Stomach (tissue), 8 donors: ENCODE measurements at regions not wholly inside any gene's neighbourhood (a gene's known extent, or its start where the extent isn't known, plus 50 kb on each side); places are given as distances from the start of the nearest gene placed in this dataset.

Experiments
- DNase-seq, 2 donors: peaks; one replicate each; pipeline versions ENCODE4 v3.0.0 to v3.0.0-alpha.2; 2013 to 2019
- H3K27ac ChIP-seq, 5 donors: fragments of 200-600 bp in 4 of 5; sonication (generic) in 4 of 5; one replicate each; pipeline ENCODE4 v1.5.1; 2013 to 2019; ENCODE audit warnings: mild to moderate bottlenecking in 1 of 5, moderate library complexity in 1 of 5
- H3K27me3 ChIP-seq, 3 donors: fragments of 200-600 bp; sonication (generic); one replicate each; pipeline ENCODE4 v1.5.1; 2017 to 2019; ENCODE audit warnings: mixed run types in 1 of 3
- H3K36me3 ChIP-seq, 4 donors: fragments of 200-600 bp; sonication (generic); 1 replicate in 3 of 4; 2 replicates in 1 of 4; pipeline ENCODE4 v1.5.1; 2016 to 2019
- H3K4me1 ChIP-seq, 4 donors: fragments of 200-600 bp; sonication (generic); one replicate each; pipeline ENCODE4 v1.5.1; 2016 to 2019
- H3K4me3 ChIP-seq, 4 donors: fragments of 200-600 bp; sonication (generic) in 3 of 4; one replicate each; pipeline ENCODE4 v1.5.1; 2016 to 2019; ENCODE audit warnings: mild to moderate bottlenecking in 1 of 4
- H3K9me3 ChIP-seq, 4 donors: fragments of 200-600 bp; sonication (generic); one replicate each; pipeline ENCODE4 v1.5.1; 2016 to 2019
- CTCF ChIP-seq, 7 experiments: fragments of 450-650 bp in 4 of 7; fragments of 200-600 bp in 3 of 7; sonication (generic) in 3 of 7; IDR thresholded peaks; one replicate each; pipeline ENCODE4 v1.5.1; 2016 to 2019; ENCODE audit warnings: antibody characterized with exemption in 7 of 7, control low read depth in 2 of 7, mild to moderate bottlenecking in 1 of 7
- EP300 ChIP-seq: sonication (generic); formaldehyde crosslinking; IDR thresholded peaks from one replicate; pipeline ENCODE4 v1.6.1; 2017; ENCODE audit warnings: antibody characterized with exemption
- POLR2A ChIP-seq, 4 donors: fragments of 450-650 bp; IDR thresholded peaks; one replicate each; pipeline ENCODE4 v1.6.1; 2016; ENCODE audit warnings: antibody characterized with exemption in 4 of 4, control low read depth in 2 of 4, mild to moderate bottlenecking in 1 of 4, moderate library complexity in 1 of 4
- POLR2AphosphoS5 ChIP-seq, 3 donors: sonication (generic); formaldehyde crosslinking; IDR thresholded peaks; one replicate each; pipeline ENCODE4 v1.6.1; 2016; ENCODE audit warnings: antibody characterized with exemption in 3 of 3
- WGBS, 5 donors: extraction: QIAGEN DNeasy Blood & Tissue Kit in 3 of 5; methylation state at CpG; one replicate each; pipeline versions ENCODE4 v1.1.5 to v1.1.7; 2013 to 2018; 5-methylcytosine and 5-hydroxymethylcytosine counted together
- intact Hi-C: fragments of 100-400 bp; cut with DNase I; formaldehyde crosslinking; loops from one replicate; pipeline ENCODE4 v1.15.1; 2023; ENCODE audit warnings: low total_unique reads
- donor health status: healthy with polysubstance abuse.
- donor health status: Bipolar disorder and iron deficiency.
- donor health status: healthy.

GRCh38 chr11:28526406-28526751 is 418.2 kb downstream of the METTL15 start:
- DNase-seq, result no peak
- Histone ChIP-seq H3K27ac (no peak overlapping the region), H3K4me1 (no peaks in the 10 kb centered on the region), H3K36me3 (no peaks in the 10 kb centered on the region), H3K4me3 (no peak overlapping the region), H3K9me3 (peaks cover 4 to 28% (median 18%) of the 10 kb centered on the region in 4 donors), H3K27me3 (no peaks in the 10 kb centered on the region)
- TF ChIP-seq EP300 (no peak), CTCF (IDR thresholded peaks at IDR 0.05) (no peak), POLR2AphosphoS5 (IDR thresholded peaks at IDR 0.05) (no peak), POLR2A (IDR thresholded peaks at IDR 0.05) (no peak)
- WGBS, 5 donors, result 91 to 100% (median 93%) methylated on average over 1 of the region's 1 CpG
- intact Hi-C loops, result no loop called here

GRCh38 chr11:28525636-28526405 is 417.6 kb downstream of the METTL15 start:
- DNase-seq, result no peak
- intact Hi-C loops, result no loop called here
- 88 to 99% (median 94%) methylated on average over 16 to 25 of the region's 25 CpGs for WGBS, 5 donors

GRCh38 chr11:28524098-28524497 is 415.9 kb downstream of the METTL15 start:
- Histone ChIP-seq H3K36me3 (no peaks in the 10 kb centered on the region), H3K4me3 (no peak overlapping the region), H3K4me1 (no peaks in the 10 kb centered on the region), H3K27ac (no peak overlapping the region), H3K27me3 (no peaks in the 10 kb centered on the region), H3K9me3 (peaks cover 4 to 28% (median 18%) of the 10 kb centered on the region in 4 donors)
- intact Hi-C loops, result no loop called here
- 26 to 87% (median 75%) methylated on average over 1 of the region's 1 CpG for WGBS, 5 donors
- DNase-seq, result no peak
- no peak for TF ChIP-seq POLR2A (IDR thresholded peaks at IDR 0.05)
- TF ChIP-seq POLR2AphosphoS5 (IDR thresholded peaks at IDR 0.05), result no peak
- no peak for TF ChIP-seq EP300
- no peak for TF ChIP-seq CTCF (IDR thresholded peaks at IDR 0.05)

More at GRCh38 chr11:28525636-28526405, 417.6 kb downstream of the METTL15 start:
- Histone ChIP-seq H3K36me3 (no peaks in the 10 kb centered on the region), H3K27ac (no peak overlapping the region), H3K4me1 (no peaks in the 10 kb centered on the region), H3K4me3 (no peak overlapping the region), H3K9me3 (peaks cover 4 to 28% (median 18%) of the 10 kb centered on the region in 4 donors), H3K27me3 (no peaks in the 10 kb centered on the region)
- no peak for TF ChIP-seq POLR2A (IDR thresholded peaks at IDR 0.05)
- TF ChIP-seq POLR2AphosphoS5 (IDR thresholded peaks at IDR 0.05), result no peak
- TF ChIP-seq CTCF (IDR thresholded peaks at IDR 0.05), result no peak
- TF ChIP-seq EP300, result no peak

- Histone ChIP-seq H3K27ac (no peak overlapping the region), H3K27me3 (no peaks in the 10 kb centered on the region), H3K9me3 (peaks cover 0 to 17% (median 11%) of the 10 kb centered on the region in 4 donors), H3K4me3 (no peak overlapping the region), H3K36me3 (no peaks in the 10 kb centered on the region), H3K4me1 (no peaks in the 10 kb centered on the region)
- 67 to 83% (median 77%) methylated on average over 2 of the region's 2 CpGs for WGBS, 5 donors
- TF ChIP-seq CTCF (IDR thresholded peaks at IDR 0.05) (no peak), POLR2AphosphoS5 (IDR thresholded peaks at IDR 0.05) (no peak), POLR2A (IDR thresholded peaks at IDR 0.05) (no peak), EP300 (no peak)
- intact Hi-C loops, result no loop called here
- DNase-seq, result no peak
Measured at GRCh38 chr11:28521075-28521474, 412.9 kb downstream of the METTL15 start.
